ENCODE measurements at regions not wholly inside any gene's neighbourhood (a gene's known extent, or its start where the extent isn't known, plus 50 kb on each side); places are given as distances from the start of the nearest gene placed in this dataset.
"Not testable (repeated sequence)": the region's sequence is repeated elsewhere in the genome, so short reads cannot be mapped to it uniquely, and the experiment has no call there.

DNA sequence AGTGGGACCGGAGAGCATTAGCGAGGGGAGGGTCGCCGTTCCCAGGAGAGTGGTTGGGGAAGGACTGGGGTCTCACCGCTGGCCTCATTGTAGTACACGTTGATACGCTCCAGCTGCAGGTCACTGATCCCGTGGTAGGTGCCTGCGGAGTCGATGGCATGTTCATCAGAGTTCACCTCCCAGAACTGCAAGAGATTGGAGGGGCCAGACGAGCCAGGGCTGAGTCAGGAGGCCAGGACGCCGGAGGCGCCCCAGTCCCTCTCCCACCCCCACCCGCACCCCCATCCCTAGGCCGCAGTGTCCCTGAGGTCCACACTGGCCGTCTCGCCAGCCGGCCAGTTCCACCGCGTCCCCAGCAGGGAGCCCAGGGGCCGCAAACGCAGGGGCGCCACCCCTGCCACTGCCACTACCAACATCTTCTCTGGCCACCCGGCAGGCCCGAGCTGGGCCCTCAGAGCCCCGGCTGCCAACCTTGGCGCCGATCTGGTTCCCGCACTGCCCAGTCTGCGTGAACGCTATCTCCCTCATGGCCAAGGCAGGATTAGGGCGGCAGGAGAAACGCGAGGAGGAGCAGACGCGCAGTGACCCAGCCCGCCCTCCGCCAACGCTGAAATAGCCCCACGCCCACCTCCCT is 144.2 kb downstream of the ALG10 start:
- H3K56ac ChIP-seq (ENCODE audit: insufficient read length, low read depth, low read length): no peak overlapping the region
- TF ChIP-seq, protein P1, sequence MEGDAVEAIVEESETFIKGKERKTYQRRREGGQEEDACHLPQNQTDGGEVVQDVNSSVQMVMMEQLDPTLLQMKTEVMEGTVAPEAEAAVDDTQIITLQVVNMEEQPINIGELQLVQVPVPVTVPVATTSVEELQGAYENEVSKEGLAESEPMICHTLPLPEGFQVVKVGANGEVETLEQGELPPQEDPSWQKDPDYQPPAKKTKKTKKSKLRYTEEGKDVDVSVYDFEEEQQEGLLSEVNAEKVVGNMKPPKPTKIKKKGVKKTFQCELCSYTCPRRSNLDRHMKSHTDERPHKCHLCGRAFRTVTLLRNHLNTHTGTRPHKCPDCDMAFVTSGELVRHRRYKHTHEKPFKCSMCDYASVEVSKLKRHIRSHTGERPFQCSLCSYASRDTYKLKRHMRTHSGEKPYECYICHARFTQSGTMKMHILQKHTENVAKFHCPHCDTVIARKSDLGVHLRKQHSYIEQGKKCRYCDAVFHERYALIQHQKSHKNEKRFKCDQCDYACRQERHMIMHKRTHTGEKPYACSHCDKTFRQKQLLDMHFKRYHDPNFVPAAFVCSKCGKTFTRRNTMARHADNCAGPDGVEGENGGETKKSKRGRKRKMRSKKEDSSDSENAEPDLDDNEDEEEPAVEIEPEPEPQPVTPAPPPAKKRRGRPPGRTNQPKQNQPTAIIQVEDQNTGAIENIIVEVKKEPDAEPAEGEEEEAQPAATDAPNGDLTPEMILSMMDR (conservative IDR thresholded peaks at IDR 0.05): no peak
- H2BK15ac ChIP-seq (ENCODE audit: low read depth, low read length): no peak overlapping the region
- Mint-ChIP-seq H3K9me3 (peaks cover 90 to 93% of the 10 kb centered on the region in 2 experiments), H3K36me3 (ENCODE audit: insufficient read depth in 1 of 3, low read depth in 3 of 3) (peaks cover 4 to 26% (median 17%) of the 10 kb centered on the region in 3 experiments; a peak in 6 of 7 replicates), H3K27me3 (ENCODE audit: low read depth) (no peaks in the 10 kb centered on the region; the same call in 1 of the 2 replicates), H3K4me1 (no peaks in the 10 kb centered on the region), H3K27ac (no peak overlapping the region), H3K4me3 (no peak overlapping the region)
- no peak overlapping the region for H2BK120ac ChIP-seq (ENCODE audit: low read depth, low read length, poor library complexity, severe bottlenecking)
- H3K4ac ChIP-seq (ENCODE audit: low read depth, low read length): no peak overlapping the region
- H4K8ac ChIP-seq (replicated peaks; ENCODE audit: insufficient read length, low read depth, low read length): no peak overlapping the region
- no peak overlapping the region for H2BK20ac ChIP-seq (ENCODE audit: low read depth, low read length, poor library complexity, severe bottlenecking)
- no peak overlapping the region for H3K27ac ChIP-seq (ENCODE audit: insufficient read length, low read depth, low read length)
- no peak overlapping the region for H2AK5ac ChIP-seq (ENCODE audit: insufficient read length, low read length)
- H3K9me3 ChIP-seq (ENCODE audit: control insufficient read depth, low read depth, low read length): peaks cover 35% of the 10 kb centered on the region
- no peaks in the 10 kb centered on the region for H3K4me1 ChIP-seq (ENCODE audit: insufficient read depth, low read length)
- no peak overlapping the region for H3T11ph ChIP-seq (ENCODE audit: low read length)
- no peak overlapping the region for H3K9ac ChIP-seq (ENCODE audit: extremely low read depth, insufficient read length, low read length)
- no peaks in the 10 kb centered on the region for H3K79me1 ChIP-seq (ENCODE audit: insufficient read depth, low read depth, low read length, poor library complexity, severe bottlenecking)
- no peak overlapping the region for H2BK12ac ChIP-seq (ENCODE audit: insufficient read length, low read depth, low read length)
- H4K20me1 ChIP-seq (ENCODE audit: control insufficient read depth, insufficient read depth, insufficient read length): no peaks in the 10 kb centered on the region
- no peak overlapping the region for H3K14ac ChIP-seq (ENCODE audit: insufficient read depth, low read length)
- H4K5ac ChIP-seq (ENCODE audit: insufficient read length, low read depth, low read length): no peak overlapping the region
- H3K27me3 ChIP-seq (ENCODE audit: insufficient read depth, low read length): no peaks in the 10 kb centered on the region
- no peak overlapping the region for H2AFZ ChIP-seq (ENCODE audit: low read length)
- no peak overlapping the region for H2BK5ac ChIP-seq (ENCODE audit: insufficient read length, low read length)
- H3K23ac ChIP-seq (ENCODE audit: insufficient read length, low read depth, low read length): no peak overlapping the region
- no peak for DNase-seq
- H3K18ac ChIP-seq (ENCODE audit: insufficient read length, low read depth, low read length): no peak overlapping the region
- no peaks in the 10 kb centered on the region for H3K79me2 ChIP-seq (ENCODE audit: insufficient read depth, low read length)
- no CpG with 5 or more reads among the region's 41 CpGs for WGBS (ENCODE audit: extremely low coverage, insufficient read length, low lambda C conversion rate)
- H4K91ac ChIP-seq (ENCODE audit: insufficient read length, low read depth, low read length): no peak overlapping the region
- H3K4me2 ChIP-seq (ENCODE audit: insufficient read depth, insufficient read length, low read length): no peak overlapping the region
- no peaks in the 10 kb centered on the region for H3K23me2 ChIP-seq (ENCODE audit: insufficient read length, low read depth, low read length, poor library complexity, severe bottlenecking)

DNA sequence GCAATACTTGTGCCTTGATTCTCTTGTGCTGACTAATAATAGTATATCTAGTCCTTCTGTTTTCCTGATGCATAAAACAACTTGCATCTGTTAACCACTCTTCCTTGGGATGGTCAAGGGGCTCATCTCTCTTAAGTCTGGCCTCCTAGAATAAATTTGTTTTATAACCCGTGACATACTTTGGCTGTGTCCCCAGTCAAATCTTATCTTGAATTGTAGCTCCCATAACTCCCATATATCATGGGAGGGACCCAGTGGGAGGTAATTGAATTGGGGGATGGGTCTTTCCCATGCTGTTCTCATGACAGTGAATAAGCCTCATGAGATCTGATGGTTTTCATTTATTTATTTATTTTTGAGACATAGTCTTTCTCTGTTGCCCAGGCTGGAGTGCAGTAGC is 146.2 kb downstream of the ALG10 start:
- not testable (repeated sequence) for H3K23ac ChIP-seq (ENCODE audit: insufficient read length, low read depth, low read length); H2BK20ac ChIP-seq (ENCODE audit: low read depth, low read length, poor library complexity, severe bottlenecking); H2AFZ ChIP-seq (ENCODE audit: low read length); H3K27ac Mint-ChIP-seq; H2BK15ac ChIP-seq (ENCODE audit: low read depth, low read length); H4K91ac ChIP-seq (ENCODE audit: insufficient read length, low read depth, low read length); H4K8ac ChIP-seq (replicated peaks; ENCODE audit: insufficient read length, low read depth, low read length); H3K4me1 Mint-ChIP-seq; H3K27me3 Mint-ChIP-seq (ENCODE audit: low read depth); H4K20me1 ChIP-seq (ENCODE audit: control insufficient read depth, insufficient read depth, insufficient read length); H3K4me3 Mint-ChIP-seq; H3K14ac ChIP-seq (ENCODE audit: insufficient read depth, low read length); H3K4me1 ChIP-seq (ENCODE audit: insufficient read depth, low read length); DNase-seq; H3K9ac ChIP-seq (ENCODE audit: extremely low read depth, insufficient read length, low read length); H3K79me1 ChIP-seq (ENCODE audit: insufficient read depth, low read depth, low read length, poor library complexity, severe bottlenecking); H3K18ac ChIP-seq (ENCODE audit: insufficient read length, low read depth, low read length); H3K79me2 ChIP-seq (ENCODE audit: insufficient read depth, low read length); H2BK5ac ChIP-seq (ENCODE audit: insufficient read length, low read length); H3K27me3 ChIP-seq (ENCODE audit: insufficient read depth, low read length); H2BK12ac ChIP-seq (ENCODE audit: insufficient read length, low read depth, low read length); H3K4me2 ChIP-seq (ENCODE audit: insufficient read depth, insufficient read length, low read length); H3K23me2 ChIP-seq (ENCODE audit: insufficient read length, low read depth, low read length, poor library complexity, severe bottlenecking); H3T11ph ChIP-seq (ENCODE audit: low read length); H3K56ac ChIP-seq (ENCODE audit: insufficient read length, low read depth, low read length); H3K27ac ChIP-seq (ENCODE audit: insufficient read length, low read depth, low read length); H2AK5ac ChIP-seq (ENCODE audit: insufficient read length, low read length); H3K4ac ChIP-seq (ENCODE audit: low read depth, low read length); H2BK120ac ChIP-seq (ENCODE audit: low read depth, low read length, poor library complexity, severe bottlenecking); H4K5ac ChIP-seq (ENCODE audit: insufficient read length, low read depth, low read length)
- Mint-ChIP-seq H3K9me3 (peaks cover 91 to 94% of the 10 kb centered on the region in 2 experiments), H3K36me3 (ENCODE audit: insufficient read depth in 1 of 3, low read depth in 3 of 3) (peaks cover 6 to 34% (median 16%) of the 10 kb centered on the region in 3 experiments; a peak in 6 of 7 replicates)
- peaks cover 23% of the 10 kb centered on the region for H3K9me3 ChIP-seq (ENCODE audit: control insufficient read depth, low read depth, low read length)
- WGBS (ENCODE audit: extremely low coverage, insufficient read length, low lambda C conversion rate): no CpG with 5 or more reads among the region's 1 CpG

Data from H9 (cell line).